Medulla oblongata (tissue), 1 donor: ENCODE measurements at regions not wholly inside any gene's neighbourhood (a gene's known extent, or its start where the extent isn't known, plus 50 kb on each side); places are given as distances from the start of the nearest gene placed in this dataset.
"Not testable (repeated sequence)": the region's sequence is repeated elsewhere in the genome, so short reads cannot be mapped to it uniquely, and the experiment has no call there.

Experiments used
- DNase-seq: peaks from one replicate; pipeline ENCODE4 v3.0.0-alpha.2; 2015; ENCODE audit errors: extremely low spot score

DNA sequence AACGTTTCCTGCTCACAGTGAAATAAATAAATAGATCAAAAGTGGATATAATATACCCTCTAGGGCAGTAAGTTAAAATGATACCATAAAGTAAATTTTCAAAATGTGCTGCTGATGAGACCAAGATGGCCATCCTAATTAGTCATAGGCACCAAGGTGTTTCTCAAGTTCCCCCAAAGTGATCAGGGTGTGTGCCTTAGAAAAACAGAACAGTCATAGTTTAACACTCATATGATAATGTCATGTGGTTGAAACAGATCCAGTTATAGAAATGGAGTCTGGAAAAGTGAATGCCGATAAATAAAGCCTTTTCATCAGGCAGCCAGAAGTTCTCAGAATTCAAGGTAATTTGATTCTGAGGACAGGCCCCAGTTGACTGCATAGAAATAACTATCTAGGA is 161.5 kb upstream of the CDKN2B start:
- DNase-seq, result no peak

DNA sequence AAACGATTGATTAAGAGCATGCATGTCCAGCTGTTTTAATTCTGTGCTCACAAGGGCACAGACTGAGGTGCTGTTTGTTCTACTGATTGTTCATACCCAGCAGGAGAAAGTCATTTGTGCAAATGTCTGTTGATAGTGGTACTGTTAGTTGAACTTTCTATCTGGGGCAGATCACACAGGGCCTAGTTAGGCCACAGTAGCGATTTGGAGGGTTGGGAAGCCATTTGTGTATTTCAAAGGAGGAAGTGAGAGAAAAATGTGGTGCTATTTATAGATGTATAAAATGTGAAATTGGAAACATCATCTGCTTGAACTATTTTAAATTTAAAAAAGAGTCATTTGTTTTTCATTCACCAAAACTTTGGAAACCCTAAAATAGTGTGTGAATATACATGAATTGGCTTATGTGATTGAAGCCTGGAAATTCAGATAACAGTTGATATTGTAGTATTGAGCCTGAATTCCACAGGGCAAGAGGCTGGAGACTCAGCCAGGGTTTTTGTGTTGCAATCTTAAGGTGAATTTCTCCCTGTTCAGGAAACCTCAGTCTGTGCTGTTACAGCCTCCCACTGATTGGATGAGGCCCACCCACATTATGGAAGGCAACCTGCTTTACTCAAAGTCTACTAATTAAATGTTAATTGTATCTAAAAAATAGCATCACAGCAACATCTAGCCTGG is 162.0 kb upstream of the CDKN2B start:
- DNase-seq, result no peak

- DNase-seq, result no peak
Measured at GRCh38 chr9:22171691-22172090, 162.6 kb upstream of the CDKN2B start.

DNA sequence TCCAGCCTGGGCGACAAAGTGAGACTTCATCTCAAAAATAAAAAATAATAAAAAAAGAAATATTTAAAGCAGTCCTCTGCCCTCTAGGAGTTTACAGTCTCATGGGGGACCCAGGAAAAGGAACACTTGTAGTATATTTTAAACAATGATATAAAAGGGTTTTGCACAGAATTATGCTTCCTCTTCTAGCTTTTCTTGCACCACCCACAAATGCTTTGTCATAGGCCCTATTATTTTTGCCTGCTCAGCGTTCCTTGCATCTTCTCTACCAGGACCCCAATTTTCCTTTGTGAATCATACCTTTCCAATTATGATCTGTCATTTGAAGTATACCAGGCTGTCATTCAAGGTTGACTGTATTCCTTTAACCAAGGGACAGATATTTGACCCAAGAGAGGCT is 164.8 kb upstream of the CDKN2B start:
- DNase-seq, result no peak

GRCh38 chr9:22175972-22176545 is 167.0 kb upstream of the CDKN2B start:
- DNase-seq, result no peak

DNA sequence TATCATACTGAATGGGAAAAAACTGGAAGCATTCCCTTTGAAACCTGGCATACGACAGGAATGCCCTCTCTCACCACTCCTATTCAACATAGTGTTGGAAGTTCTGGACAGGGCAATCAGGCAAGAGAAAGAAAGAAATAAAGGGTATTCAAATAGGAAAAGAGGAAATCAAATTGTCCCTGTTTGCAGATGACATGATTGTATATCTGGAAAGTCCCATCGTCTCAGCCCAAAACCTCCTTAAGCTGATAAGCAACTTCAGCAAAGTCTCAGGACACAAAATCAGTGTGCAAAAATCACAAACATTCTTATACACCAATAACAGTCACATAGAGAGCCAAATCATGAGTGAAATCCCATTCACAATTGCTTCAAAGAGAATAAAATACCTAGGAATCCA is 171.9 kb upstream of the CDKN2B start:
- not testable (repeated sequence) for DNase-seq

DNA sequence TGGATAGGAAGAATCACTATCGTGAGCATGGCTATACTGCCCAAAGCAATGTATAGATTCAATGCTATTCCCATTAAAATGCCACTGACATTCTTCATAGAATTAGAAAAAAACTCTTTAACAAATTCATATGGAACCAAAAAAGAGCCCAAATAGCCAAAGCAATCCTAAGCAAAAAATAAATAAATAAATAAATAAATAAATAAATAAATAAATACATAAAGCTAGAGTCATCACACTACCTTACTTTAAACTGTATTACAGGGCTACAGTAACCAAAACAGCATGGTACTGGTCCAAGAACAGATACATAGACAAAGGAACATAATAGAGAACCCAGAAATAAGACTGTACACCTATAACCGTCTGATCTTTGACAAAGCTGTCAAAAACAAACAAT is 180.4 kb upstream of the CDKN2B start:
- no peak for DNase-seq

DNA sequence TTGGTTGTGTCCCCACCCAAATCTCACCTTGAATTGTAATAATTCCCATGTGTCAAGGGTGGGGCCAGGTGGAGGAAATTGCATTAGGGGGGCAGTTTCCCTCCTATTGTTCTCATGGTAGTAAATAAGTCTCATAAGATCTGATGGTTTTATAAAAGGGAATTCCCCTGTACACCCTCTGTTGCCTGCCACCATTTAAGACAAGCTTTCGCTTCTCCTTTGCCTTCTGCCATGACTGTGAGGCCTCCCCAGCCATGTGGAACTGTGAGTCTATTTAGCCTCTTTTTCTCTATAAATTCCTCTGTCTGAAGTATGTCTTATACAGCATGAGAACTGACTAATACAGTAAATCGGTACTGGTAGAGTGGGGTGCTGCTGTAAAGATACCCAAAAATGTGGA is 187.9 kb upstream of the CDKN2B start:
- not testable (repeated sequence) for DNase-seq

DNA sequence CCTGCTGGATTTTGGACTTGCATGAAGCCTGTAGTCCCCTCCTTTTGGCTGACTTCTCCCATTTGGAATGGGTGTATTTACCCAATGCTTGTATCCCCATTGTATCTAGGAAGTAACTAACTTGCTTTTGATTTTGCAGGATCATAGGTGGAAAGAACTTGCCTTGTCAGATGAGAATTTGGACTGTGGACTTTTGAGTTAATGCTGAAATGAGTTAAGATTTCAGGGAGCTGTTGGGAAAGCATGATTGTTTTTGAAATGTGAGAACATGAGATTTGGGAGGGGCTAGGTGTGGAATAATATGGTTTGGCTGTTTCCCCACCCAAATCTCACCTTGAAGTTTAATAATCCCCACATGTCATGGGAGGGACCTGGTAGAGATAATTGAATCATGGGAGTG is 189.6 kb upstream of the CDKN2B start:
- no peak for DNase-seq

DNA sequence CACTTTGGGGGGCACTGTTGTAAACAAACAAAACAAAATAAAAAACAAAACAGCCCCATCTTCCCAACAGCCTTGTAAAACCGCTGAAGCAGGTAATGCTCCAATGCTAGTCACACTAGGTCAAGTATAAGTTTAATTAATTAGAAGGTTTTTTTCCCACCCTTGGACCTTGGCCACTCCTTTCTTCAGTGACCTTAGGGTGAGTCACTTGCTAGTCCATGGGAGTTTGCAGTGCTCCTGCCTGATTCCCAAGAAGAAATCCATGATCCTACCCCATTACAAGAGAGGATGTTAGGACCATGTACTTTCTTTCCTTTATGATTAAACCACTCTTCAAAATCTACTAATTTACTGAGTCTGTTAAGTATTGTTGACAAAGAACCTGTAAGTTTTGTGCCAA is 192.2 kb upstream of the CDKN2B start:
- DNase-seq, result no peak

DNA sequence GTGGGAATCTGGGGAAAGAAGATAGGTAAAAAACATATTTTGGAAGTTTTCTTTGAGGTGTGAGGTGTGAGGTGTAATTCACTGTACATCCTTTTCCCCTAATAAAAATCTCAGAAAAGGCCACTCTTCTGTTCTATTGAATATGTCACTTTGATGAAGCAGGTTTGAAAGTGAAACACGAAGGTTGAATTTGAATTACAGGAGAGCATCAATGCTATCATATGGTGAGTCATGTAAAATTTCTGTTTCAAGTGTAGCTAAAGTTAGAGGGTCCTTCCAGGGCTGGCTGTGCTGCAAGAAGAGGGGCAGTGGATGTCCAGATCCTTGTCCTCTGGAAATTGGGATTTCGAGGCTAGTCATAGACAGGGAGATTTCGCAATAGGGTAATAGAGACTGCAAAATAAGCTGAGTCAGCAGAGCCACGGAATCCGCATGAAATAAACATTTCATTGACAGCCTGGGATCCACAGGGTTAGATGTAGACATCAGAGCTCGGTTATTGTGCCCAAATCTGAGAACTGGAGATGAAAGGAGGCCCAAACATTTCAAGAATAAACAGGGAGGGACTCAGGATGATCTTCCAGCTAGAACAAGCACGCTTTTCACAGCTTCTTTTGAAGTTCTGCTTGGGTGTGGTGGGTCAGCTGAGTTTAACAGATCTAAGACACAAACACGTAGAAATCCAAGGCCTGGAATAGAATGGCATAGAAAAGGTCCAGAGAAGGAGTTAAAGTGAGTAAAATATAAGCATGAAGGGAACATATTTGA is 194.4 kb upstream of the CDKN2B start:
- no peak for DNase-seq

- no peak for DNase-seq
Measured at GRCh38 chr9:22204240-22204639, 195.1 kb upstream of the CDKN2B start.

DNA sequence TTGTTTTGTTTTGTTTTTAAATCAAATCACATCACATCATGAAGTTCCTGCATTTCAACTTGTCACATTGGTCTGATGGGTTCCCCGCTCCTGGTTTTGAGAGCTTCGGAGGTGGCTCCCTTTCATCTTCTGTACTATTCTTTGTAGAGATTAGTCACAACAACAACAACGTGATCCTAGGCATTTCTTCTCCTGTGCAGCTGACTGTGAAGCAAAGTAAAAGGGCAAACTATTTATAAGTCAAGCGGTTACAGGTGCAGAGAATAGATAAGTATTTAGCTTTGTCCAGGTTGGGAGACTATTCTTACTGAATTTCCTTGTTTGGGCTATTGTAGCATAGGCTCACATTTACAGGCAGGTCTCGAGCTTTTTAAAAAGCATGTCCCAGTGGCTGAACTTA is 197.7 kb upstream of the CDKN2B start:
- no peak for DNase-seq

GRCh38 chr9:22208846-22209585 is 199.9 kb upstream of the CDKN2B start:
- no peak for DNase-seq

DNA sequence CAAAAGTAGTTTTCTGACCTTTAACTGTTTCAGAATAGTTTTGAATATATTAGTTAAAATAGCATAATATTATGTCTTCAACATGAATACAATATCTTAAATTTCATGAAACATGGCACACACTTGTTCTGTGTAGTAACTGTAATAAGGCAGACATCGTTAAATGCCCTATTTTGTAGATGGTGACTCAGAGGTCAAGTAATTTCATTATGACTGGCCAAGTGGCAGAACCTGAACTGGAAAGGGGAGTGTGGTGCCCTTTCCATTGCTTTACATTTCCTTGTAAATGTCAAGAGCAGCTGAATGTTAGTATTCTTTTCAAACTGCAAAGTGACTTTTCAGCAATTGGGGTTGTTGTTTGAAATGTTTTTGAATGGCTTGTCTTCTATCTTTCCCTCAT is 201.2 kb upstream of the CDKN2B start:
- no peak for DNase-seq

DNA sequence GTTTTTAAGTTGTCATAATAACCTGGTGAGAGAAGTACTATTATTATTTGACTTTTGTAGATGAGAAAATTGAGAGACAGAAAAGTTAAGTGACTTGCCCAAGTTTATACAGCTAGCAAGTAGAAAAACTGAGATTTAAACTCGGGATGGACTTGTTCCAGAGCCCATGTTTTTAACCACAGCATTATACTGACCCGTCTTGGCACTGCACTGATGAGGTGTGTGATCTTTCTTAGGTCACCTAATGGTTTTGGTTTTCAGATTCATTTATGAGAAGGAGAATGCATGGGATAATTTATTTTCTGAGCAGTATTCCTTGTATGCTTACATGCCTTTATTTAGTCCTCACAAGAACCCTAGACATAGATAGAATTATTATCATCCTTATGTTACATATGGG is 201.8 kb upstream of the CDKN2B start:
- DNase-seq, result no peak

DNA sequence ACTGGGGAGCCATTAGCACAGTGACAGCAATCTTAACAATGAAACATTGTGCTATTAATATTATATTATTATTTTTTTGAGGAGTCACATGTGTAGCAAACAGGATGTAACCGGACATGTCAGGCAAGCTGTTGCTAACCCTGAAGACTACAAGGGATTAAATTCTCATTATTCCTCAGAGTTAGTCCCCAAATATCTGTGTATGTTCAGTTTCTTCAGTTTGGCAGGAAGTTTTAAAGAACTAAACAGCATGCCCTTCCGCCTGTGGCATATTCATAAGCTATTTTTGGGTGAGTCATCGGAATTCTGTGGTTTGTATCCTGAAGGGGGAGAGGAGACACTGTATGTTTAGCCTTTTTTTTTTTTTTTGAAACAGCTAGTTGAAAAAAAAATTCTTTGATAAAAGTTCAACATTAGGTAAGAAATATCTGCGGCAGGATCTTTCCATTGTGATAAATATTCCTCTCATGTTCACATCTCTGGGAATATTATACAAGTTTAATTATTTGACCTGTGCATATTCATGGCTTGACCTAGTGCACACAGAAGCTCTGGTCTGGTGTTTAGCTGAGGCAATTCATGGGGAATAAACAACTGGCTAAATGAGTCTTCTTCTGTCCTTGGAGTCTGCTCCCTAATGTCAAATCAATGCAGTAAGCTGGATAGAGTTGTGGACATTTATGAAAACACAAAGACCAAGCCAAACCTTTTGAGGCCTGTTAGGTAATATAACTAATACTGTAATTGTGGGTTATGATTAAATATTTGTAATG is 202.7 kb upstream of the CDKN2B start:
- DNase-seq, result no peak

DNA sequence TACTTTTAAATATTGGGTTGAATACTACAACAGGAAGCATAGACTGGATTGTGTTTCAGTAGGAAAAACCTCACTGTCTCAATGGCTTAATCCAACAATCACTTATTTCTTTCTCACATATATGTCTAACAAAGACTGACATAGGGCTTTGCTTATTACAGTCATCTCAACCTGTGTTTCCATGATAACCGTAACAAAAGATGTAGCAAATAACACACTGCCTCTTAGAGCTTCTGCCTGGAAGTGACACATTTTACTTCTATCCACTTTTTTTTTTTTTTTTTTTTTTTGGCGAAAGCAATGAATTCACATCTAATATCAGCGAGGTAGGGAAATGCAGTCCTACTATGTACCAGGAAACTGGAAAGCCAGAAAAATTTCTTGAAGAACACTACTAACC is 204.9 kb upstream of the CDKN2B start:
- DNase-seq, result no peak

GRCh38 chr9:22214497-22215031 is 205.5 kb upstream of the CDKN2B start:
- DNase-seq, result no peak

DNA sequence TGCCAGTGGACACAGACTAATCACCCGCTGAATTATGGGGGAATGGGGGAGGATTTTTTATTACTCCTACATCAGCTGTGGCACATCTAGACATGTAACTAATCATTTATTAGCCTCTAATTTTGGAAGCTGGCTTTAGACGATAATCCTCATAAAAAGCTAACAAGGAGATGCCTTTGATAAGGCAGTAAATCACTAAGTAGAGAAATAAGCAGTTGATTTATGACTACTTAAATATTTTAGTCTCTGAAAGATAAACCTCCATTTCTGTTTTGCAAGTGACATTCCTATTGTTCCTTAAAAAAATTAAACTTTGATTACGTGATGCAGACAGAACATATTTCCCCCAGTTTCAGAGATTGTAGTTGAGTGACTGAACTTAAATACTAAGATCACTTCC is 206.4 kb upstream of the CDKN2B start:
- DNase-seq, result no peak

- DNase-seq, result no peak
Measured at GRCh38 chr9:22216730-22217172, 207.6 kb upstream of the CDKN2B start.
